GM23338 (cell line): ENCODE measurements at regions not wholly inside any gene's neighbourhood (a gene's known extent, or its start where the extent isn't known, plus 50 kb on each side); places are given as distances from the start of the nearest gene placed in this dataset.

Experiments
- CREB1 ChIP-seq: fragments of 250-450 bp; sonication (Bioruptor Pico); IDR thresholded peaks from 2 replicates; pipeline ENCODE4 v1.5.0; 2020; ENCODE audit warnings: low read depth, mild to moderate bottlenecking, moderate library complexity
- EZH2 ChIP-seq: fragments of 200-600 bp; sonication (generic); IDR thresholded peaks from one replicate; pipeline ENCODE4 v1.8.0; 2017; ENCODE audit warnings: antibody characterized with exemption, mild to moderate bottlenecking, low read depth; ENCODE audit not compliant: unreplicated experiment
- EZH2phosphoT487 ChIP-seq: fragments of 200-600 bp; sonication (generic); IDR thresholded peaks from one replicate; pipeline ENCODE4 v1.8.1; 2018; ENCODE audit warnings: antibody characterized with exemption; ENCODE audit not compliant: unreplicated experiment
- JUNB ChIP-seq: IDR thresholded peaks from one replicate; pipeline ENCODE4 v1.6.1; 2016; ENCODE audit warnings: antibody characterized with exemption; ENCODE audit not compliant: unreplicated experiment
- NANOG ChIP-seq: IDR thresholded peaks from 2 replicates; pipeline ENCODE4 v1.6.1; 2016; ENCODE audit warnings: antibody characterized with exemption, borderline replicate concordance
- POLR2AphosphoS5 ChIP-seq: IDR thresholded peaks from 2 replicates; pipeline ENCODE4 v1.6.1; 2016; ENCODE audit warnings: antibody characterized with exemption, low read depth
- STAT1 ChIP-seq: IDR thresholded peaks from one replicate; pipeline ENCODE4 v1.6.1; 2016; ENCODE audit warnings: antibody characterized with exemption; ENCODE audit not compliant: unreplicated experiment
- ZNF114 ChIP-seq: fragments of 250-450 bp; sonication (Bioruptor Pico); IDR thresholded peaks from 2 replicates; pipeline ENCODE4 v1.5.0; 2020; ENCODE audit warnings: mild to moderate bottlenecking, moderate library complexity
- ZNF331 ChIP-seq: fragments of 250-450 bp; sonication (Bioruptor Pico); IDR thresholded peaks from 2 replicates; pipeline ENCODE4 v1.5.0; 2020; ENCODE audit warnings: low read depth, mild to moderate bottlenecking, moderate library complexity
- TF ChIP-seq, protein P1 (sequence below), 2 experiments: fragments of 200-600 bp in 1 of 2; sonication (generic) in 1 of 2; conservative IDR thresholded peaks; 2 replicates each; pipeline versions ENCODE4 v1.5.1 to v1.6.1; 2016 to 2017; ENCODE audit warnings: antibody characterized with exemption in 2 of 2, low read depth in 2 of 2, mild to moderate bottlenecking in 2 of 2, moderate library complexity in 1 of 2
- TF ChIP-seq, protein P2 (sequence below): IDR thresholded peaks from one replicate; pipeline ENCODE4 v1.6.1; 2018; ENCODE audit warnings: antibody characterized with exemption; ENCODE audit not compliant: unreplicated experiment
- TF ChIP-seq, protein P3 (sequence below): IDR thresholded peaks from 2 replicates; pipeline ENCODE4 v1.6.1; 2016; ENCODE audit warnings: antibody characterized with exemption
- TF ChIP-seq, protein P4 (sequence below): fragments of 250-450 bp; sonication (Bioruptor Pico); IDR thresholded peaks from 2 replicates; pipeline ENCODE4 v1.5.0; 2020; ENCODE audit warnings: mild to moderate bottlenecking, moderate library complexity

DNA sequence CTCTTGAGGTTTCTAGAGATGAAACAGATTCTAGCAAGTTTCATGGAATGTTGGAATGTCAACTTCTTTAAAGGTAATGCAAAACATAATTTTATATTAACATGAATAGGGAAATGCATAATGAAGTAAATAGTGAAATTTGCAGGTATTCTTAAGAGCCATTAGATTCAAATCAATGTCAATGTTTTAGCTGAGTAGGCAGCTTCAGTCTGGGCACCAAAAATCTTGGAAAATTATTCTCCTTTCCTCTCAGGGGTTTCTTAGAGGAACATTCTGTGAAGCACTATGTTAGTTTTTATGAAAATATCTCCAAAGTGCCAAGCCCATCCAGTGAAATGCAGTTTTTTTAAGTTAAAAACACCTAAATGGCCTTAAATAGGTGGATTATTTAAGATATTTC, 300.8 kb downstream of the PAX1 start:
- TF ChIP-seq EZH2, result no peak
- TF ChIP-seq, protein P1, sequence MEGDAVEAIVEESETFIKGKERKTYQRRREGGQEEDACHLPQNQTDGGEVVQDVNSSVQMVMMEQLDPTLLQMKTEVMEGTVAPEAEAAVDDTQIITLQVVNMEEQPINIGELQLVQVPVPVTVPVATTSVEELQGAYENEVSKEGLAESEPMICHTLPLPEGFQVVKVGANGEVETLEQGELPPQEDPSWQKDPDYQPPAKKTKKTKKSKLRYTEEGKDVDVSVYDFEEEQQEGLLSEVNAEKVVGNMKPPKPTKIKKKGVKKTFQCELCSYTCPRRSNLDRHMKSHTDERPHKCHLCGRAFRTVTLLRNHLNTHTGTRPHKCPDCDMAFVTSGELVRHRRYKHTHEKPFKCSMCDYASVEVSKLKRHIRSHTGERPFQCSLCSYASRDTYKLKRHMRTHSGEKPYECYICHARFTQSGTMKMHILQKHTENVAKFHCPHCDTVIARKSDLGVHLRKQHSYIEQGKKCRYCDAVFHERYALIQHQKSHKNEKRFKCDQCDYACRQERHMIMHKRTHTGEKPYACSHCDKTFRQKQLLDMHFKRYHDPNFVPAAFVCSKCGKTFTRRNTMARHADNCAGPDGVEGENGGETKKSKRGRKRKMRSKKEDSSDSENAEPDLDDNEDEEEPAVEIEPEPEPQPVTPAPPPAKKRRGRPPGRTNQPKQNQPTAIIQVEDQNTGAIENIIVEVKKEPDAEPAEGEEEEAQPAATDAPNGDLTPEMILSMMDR (conservative IDR thresholded peaks at IDR 0.05; ENCODE audit: low read depth in 2 of 2), result no peak
- TF ChIP-seq EZH2phosphoT487, result no peak
- no peak for TF ChIP-seq POLR2AphosphoS5
- no peak for TF ChIP-seq JUNB
- no peak for TF ChIP-seq CREB1 (CRISPR knock-in tag)
- TF ChIP-seq, protein P2, sequence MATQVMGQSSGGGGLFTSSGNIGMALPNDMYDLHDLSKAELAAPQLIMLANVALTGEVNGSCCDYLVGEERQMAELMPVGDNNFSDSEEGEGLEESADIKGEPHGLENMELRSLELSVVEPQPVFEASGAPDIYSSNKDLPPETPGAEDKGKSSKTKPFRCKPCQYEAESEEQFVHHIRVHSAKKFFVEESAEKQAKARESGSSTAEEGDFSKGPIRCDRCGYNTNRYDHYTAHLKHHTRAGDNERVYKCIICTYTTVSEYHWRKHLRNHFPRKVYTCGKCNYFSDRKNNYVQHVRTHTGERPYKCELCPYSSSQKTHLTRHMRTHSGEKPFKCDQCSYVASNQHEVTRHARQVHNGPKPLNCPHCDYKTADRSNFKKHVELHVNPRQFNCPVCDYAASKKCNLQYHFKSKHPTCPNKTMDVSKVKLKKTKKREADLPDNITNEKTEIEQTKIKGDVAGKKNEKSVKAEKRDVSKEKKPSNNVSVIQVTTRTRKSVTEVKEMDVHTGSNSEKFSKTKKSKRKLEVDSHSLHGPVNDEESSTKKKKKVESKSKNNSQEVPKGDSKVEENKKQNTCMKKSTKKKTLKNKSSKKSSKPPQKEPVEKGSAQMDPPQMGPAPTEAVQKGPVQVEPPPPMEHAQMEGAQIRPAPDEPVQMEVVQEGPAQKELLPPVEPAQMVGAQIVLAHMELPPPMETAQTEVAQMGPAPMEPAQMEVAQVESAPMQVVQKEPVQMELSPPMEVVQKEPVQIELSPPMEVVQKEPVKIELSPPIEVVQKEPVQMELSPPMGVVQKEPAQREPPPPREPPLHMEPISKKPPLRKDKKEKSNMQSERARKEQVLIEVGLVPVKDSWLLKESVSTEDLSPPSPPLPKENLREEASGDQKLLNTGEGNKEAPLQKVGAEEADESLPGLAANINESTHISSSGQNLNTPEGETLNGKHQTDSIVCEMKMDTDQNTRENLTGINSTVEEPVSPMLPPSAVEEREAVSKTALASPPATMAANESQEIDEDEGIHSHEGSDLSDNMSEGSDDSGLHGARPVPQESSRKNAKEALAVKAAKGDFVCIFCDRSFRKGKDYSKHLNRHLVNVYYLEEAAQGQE, result no peak
- TF ChIP-seq ZNF331 (CRISPR knock-in tag), result no peak
- TF ChIP-seq, protein P3, sequence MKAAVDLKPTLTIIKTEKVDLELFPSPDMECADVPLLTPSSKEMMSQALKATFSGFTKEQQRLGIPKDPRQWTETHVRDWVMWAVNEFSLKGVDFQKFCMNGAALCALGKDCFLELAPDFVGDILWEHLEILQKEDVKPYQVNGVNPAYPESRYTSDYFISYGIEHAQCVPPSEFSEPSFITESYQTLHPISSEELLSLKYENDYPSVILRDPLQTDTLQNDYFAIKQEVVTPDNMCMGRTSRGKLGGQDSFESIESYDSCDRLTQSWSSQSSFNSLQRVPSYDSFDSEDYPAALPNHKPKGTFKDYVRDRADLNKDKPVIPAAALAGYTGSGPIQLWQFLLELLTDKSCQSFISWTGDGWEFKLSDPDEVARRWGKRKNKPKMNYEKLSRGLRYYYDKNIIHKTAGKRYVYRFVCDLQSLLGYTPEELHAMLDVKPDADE, result no peak
- TF ChIP-seq ZNF114, result no peak
- TF ChIP-seq STAT1, result no peak
- no peak for TF ChIP-seq NANOG
- TF ChIP-seq, protein P4, sequence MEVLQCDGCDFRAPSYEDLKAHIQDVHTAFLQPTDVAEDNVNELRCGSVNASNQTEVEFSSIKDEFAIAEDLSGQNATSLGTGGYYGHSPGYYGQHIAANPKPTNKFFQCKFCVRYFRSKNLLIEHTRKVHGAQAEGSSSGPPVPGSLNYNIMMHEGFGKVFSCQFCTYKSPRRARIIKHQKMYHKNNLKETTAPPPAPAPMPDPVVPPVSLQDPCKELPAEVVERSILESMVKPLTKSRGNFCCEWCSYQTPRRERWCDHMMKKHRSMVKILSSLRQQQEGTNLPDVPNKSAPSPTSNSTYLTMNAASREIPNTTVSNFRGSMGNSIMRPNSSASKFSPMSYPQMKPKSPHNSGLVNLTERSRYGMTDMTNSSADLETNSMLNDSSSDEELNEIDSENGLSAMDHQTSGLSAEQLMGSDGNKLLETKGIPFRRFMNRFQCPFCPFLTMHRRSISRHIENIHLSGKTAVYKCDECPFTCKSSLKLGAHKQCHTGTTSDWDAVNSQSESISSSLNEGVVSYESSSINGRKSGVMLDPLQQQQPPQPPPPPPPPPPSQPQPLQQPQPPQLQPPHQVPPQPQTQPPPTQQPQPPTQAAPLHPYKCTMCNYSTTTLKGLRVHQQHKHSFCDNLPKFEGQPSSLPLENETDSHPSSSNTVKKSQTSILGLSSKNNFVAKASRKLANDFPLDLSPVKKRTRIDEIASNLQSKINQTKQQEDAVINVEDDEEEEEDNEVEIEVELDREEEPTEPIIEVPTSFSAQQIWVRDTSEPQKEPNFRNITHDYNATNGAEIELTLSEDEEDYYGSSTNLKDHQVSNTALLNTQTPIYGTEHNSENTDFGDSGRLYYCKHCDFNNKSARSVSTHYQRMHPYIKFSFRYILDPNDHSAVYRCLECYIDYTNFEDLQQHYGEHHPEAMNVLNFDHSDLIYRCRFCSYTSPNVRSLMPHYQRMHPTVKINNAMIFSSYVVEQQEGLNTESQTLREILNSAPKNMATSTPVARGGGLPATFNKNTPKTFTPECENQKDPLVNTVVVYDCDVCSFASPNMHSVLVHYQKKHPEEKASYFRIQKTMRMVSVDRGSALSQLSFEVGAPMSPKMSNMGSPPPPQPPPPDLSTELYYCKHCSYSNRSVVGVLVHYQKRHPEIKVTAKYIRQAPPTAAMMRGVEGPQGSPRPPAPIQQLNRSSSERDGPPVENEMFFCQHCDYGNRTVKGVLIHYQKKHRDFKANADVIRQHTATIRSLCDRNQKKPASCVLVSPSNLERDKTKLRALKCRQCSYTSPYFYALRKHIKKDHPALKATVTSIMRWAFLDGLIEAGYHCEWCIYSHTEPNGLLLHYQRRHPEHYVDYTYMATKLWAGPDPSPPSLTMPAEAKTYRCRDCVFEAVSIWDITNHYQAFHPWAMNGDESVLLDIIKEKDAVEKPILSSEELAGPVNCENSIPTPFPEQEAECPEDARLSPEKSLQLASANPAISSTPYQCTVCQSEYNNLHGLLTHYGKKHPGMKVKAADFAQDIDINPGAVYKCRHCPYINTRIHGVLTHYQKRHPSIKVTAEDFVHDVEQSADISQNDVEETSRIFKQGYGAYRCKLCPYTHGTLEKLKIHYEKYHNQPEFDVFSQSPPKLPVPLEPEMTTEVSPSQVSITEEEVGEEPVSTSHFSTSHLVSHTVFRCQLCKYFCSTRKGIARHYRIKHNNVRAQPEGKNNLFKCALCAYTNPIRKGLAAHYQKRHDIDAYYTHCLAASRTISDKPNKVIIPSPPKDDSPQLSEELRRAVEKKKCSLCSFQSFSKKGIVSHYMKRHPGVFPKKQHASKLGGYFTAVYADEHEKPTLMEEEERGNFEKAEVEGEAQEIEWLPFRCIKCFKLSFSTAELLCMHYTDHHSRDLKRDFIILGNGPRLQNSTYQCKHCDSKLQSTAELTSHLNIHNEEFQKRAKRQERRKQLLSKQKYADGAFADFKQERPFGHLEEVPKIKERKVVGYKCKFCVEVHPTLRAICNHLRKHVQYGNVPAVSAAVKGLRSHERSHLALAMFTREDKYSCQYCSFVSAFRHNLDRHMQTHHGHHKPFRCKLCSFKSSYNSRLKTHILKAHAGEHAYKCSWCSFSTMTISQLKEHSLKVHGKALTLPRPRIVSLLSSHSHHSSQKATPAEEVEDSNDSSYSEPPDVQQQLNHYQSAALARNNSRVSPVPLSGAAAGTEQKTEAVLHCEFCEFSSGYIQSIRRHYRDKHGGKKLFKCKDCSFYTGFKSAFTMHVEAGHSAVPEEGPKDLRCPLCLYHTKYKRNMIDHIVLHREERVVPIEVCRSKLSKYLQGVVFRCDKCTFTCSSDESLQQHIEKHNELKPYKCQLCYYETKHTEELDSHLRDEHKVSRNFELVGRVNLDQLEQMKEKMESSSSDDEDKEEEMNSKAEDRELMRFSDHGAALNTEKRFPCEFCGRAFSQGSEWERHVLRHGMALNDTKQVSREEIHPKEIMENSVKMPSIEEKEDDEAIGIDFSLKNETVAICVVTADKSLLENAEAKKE, result no peak
